GM21381 (cell line): ENCODE measurements at regions not wholly inside any gene's neighbourhood (a gene's known extent, or its start where the extent isn't known, plus 50 kb on each side); places are given as distances from the start of the nearest gene placed in this dataset.
"Not testable (repeated sequence)": the region's sequence is repeated elsewhere in the genome, so short reads cannot be mapped to it uniquely, and the experiment has no call there.

ENCODE experiments used
- ATAC-seq: cut with Tn5 transposase; IDR thresholded peaks from one replicate; pipeline ENCODE4 v1.9.1; 2021; ENCODE audit warnings: mild to moderate bottlenecking, moderate library complexity; ENCODE audit not compliant: unreplicated experiment

DNA sequence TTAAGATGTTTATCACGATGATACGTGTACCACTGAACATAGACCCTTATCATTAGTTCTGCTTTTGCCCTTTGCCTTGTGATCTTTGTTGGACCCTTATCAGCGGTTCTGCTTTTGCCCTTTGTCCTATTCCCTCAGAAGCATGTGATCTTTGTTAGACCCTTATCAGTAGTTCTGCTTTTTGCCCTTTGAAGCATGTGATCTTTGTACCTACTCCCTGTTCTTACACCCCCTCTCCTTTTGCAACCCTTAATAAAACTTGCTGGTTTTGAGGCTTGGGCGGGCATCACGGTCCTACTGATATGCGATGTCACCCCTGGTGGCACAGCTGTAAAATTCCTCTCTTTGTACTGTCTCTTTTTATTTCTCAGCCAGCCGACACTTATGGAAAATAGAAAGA is 117.0 kb downstream of the SDHAF3 start:
- not testable (repeated sequence) for ATAC-seq

DNA sequence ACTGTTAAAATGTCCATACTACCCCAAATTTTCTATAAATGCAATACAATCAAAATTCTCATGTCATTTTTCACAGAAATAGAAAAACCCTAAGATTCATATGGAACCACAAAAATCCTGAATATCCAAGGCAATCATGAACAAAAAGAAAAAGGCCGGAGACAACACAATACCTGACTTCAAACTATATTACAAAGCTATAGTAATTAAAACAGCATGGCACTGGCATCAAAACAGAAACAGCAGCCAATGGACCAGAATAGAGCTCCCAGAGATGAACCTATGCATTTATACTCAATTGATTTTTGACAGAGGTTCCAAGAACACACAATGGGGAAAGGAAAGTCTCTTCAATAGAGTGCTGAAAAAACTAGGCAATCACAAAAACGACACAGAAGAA is 128.8 kb downstream of the SDHAF3 start:
- ATAC-seq: no peak

DNA sequence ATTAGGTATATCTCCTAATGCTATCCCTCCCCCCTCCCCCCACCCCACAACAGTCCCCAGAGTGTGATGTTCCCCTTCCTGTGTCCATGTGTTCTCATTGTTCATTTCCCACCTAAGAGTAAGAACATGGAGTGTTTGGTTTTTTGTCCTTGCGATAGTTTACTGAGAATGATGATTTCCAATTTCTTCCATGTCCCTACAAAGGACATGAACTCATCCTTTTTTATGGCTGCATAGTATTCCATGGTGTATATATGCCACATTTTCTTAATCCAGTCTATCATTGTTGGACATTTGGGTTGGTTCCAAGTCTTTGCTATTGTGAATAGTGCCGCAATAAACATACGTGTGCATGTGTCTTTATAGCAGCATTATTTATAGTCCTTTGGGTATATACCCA is 140.7 kb downstream of the SDHAF3 start:
- ATAC-seq: not testable (repeated sequence)

DNA sequence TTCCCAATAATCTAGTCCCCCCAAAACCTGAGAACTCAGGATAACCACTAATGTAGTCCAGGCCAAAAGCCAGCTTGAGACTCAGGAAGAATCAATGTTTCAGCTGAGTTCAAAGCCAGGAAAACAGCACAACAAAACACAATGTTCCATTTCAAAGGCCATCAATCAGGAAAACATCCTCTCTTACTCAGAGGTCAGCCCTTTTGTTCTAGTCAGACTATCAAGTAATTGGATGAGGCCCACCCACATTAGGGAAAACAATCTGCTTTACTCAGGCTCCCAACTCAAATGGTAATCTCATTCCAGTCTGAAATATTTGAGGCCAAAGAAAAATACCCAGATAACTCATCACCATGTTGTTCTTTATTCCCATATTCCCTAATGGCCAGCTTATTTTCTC is 152.2 kb downstream of the SDHAF3 start:
- ATAC-seq: no peak

DNA sequence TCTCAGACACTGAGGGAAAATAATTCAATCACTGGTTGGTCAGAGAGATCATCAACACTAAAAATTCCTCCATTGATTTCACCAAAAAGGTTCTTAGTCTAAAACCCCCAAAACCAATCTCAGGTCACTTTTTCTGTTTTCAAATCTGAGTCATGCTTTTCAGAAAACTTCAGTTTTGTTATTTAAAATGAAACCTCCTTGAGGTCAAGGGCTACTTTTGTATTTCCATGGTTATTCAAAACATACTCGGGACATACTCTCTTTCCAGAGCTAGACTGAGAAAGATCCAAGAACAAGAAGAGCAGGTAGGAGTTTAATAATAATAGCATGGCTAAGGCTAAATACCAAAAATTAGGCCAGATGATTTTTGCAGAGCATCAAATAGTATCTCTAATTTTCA is 152.8 kb downstream of the SDHAF3 start:
- no peak for ATAC-seq

DNA sequence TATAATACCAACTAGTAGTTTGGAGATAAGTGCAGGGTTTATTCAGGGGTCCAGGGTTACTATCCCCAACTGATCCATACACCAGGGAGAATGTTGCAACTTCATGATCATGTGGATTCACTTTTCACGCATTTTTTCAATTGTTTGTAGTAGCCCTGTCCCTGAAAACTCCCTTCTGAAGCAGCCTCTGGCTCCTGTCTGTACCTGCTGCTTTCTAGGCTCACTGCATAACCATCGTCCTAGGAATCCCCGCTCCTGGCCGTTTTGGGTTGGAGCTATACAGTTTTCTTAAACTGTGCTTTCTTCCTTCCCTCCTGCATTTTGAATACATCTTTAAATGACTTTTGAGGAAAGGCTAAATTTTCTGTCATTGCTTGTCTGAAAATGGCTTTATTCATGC is 154.1 kb downstream of the SDHAF3 start:
- no peak for ATAC-seq

DNA sequence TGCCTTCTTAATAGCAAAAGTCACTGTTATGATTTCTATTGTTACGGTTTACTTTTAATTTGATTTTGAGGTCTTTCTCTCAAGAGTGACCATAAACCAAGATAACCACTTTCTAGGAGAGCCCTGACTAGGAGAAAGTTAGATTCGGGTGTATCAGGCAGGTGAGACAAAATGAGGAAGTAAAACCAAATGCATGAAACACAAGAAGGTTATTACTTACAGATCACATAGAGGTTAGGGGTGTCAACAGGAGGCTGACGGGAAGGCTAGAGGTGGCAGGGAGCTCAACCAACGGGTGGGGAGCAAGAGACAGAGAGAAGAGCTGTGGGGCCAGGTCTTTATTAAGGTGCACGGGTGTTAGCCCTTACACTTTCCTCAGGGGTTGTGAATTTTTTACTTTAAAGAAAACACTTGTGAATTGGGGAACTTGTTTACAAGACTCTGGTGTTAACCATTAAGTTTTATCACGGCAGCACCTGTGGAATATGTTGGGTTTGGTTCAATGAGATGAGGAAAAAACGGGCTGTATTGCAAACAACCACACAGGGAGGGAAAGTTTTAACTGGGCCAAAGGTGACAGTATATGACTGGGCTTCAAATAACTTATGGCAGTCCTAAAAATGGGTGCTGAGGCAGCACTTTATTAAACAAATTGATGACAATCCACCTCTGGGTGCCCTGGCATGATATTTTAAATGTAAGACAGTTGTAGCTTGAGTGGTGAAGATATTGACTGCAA is 154.9 kb downstream of the SDHAF3 start:
- ATAC-seq: peak; percentile 77

DNA sequence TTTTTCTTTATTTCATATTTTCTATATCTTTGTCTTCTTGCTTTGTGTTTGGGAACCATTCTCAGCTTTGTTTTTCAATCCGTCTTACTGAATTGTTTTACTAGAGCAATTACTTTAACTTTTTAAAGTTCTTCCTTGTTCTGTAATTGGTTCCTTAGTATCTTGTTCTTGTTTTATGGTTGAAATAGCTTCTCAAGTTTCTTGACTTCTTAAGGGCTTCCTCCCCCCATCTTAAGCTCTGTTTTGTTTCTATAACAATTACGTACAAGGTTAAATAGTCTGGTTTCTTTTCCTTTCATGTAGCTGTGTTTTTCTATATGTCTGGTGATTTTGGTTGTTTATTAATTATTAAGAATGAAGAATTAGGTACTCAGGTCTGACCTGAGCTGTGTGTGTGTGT is 158.0 kb downstream of the SDHAF3 start:
- ATAC-seq: no peak

DNA sequence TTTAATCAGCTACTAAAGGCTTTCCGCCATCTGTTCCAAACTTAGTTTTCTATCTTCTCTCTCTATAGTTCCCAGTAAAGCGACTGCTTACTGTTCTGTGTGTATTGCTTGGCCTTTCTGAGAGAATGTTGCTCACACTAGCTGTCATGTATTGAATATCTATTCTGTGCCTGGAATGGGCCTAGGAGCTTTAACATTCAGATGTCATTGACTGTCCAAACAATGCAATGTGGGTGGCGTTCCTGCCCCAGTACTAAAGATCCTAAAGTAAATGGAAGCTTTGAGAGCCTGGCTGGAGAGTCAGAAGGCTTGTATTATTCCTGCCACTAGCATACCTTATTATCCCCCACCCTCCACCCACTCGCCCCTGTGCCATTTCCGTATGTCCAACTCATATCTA is 163.5 kb downstream of the SDHAF3 start:
- ATAC-seq: no peak

DNA sequence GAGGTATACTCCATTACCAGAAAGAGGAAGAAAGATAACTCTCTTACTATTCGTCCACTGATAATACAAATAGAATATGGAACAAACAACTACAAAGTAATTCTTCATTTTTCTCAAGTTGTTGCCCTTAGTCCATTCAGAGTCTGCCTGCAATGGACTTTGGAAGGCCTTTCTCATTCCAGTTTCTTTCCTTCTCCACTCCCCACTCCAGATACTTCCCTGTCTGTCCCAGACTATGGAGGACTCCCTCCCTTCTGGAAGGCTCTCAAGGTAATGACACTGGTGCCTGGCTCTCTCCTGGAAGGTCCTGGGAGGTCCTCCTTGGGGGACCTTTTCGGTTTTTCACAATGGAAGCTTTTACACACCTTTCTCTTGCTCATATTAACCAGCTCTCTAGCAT is 167.8 kb downstream of the SDHAF3 start:
- no peak for ATAC-seq

DNA sequence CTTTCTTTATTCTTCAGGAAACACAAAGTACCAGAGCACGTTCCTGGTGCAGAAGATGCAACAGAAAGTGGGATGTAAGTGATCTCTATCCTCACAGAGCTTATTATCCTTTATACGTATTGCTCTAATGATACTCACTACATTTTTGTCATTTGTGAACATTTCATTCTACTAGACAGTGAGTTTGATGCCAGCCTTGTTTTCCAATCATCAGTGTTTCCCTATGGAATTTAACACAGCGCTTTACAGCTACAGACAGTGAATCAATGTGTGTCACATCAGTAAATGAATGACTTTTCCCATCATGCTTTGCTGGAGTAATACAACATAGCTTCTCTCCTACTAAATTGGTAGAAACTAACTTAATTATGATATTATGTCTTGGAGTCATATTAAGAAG is 175.5 kb downstream of the SDHAF3 start:
- ATAC-seq: no peak

DNA sequence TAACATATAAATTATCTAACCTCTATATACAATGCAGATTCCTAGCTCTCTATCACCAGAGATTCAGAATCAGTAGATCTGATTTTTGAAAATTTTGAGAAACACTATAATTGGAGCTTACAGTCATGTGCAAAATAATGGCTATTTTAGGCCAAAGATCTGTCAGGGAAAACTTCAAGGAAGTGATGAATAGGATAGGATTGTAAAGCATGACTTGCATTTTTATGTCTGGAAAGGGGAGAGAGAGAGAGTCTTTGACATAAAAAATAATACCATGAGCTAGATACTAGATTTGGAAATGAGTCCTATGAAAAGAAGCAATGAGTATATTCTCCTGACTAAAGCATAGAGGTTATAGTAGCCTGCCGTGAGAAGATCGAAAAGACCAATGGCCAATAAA is 181.1 kb downstream of the SDHAF3 start:
- no peak for ATAC-seq

DNA sequence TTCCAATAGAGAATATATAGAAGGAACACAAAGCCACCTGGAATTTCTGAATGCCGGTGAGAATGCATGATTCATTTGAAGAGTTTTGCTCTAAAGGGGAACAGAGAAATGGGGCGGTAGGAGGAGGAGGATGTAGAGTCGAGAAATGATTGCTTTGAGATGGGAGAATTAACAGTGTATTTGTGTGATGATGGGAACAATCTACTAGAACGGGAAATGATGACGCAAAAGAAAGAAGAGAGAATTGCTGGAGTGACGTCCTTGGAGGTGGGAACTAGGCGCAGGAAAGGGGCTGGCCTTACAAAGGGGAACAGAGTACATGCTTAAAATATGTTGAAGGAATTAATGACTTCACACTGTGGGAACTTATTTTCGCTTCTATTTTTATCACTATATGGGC is 188.1 kb downstream of the SDHAF3 start:
- ATAC-seq: no peak

DNA sequence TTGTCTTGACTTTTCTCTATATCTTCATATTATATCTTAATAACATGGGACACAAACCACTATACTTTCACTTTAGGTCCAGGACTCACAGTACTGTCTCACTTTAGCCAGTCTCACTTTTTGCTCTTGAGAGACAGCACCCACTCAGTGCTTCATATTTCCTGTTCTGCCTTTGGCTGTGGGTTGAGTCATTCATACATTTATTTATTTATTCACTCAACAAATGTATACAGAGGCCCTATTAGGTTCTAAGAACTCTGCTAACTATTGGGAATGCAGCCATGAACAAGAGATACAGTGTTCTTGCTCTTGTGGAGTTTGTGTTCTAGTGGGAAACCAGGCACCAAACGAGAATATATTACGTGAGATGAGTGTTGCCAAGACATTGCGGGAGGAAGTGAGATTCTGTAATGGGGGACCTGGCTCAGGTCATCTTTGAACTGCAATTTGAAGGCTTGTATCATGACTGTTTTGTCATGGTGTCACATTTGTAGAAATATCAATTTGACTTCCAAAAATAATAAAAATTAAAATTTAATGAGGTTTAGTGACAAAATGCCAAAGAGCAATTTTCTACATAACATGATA is 190.1 kb downstream of the SDHAF3 start:
- ATAC-seq: no peak

DNA sequence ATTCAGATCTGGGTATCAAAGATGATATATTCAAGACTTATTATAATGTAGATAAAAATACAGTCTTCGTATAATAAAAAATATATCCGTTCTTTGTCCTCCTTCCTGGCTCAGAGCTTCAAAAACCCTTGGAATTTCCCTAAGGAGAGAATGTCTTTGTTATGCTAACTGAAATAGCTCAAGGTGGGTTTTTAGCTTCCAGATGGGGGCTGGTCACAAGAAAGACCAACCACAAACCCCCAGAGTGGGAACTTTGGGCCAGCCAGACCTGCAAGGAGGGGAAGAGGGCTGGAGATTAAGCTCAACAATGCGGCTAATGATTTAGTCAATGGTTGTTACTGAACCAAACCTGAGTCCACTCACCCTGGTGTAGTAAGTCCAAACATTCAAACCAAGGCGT is 196.4 kb downstream of the SDHAF3 start:
- no peak for ATAC-seq

DNA sequence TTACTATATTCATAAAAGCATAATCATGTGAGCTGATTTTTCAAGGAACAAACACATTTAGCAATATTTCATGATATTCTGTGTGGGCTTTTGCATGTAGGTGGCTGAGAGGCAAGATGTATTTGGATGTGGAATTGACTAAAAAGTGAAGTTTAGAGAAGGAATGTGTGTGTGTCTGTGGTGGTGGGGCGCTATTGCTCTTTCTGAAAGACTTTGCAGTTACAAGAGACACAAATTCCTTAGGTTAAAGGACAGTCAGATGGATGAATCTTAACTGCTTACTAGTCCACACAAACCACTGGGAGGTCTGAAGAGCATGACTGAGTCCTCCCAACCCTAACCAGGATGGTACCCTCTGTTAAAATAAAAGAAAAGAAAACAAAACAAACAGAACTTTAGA is 200.1 kb downstream of the SDHAF3 start:
- ATAC-seq: no peak

DNA sequence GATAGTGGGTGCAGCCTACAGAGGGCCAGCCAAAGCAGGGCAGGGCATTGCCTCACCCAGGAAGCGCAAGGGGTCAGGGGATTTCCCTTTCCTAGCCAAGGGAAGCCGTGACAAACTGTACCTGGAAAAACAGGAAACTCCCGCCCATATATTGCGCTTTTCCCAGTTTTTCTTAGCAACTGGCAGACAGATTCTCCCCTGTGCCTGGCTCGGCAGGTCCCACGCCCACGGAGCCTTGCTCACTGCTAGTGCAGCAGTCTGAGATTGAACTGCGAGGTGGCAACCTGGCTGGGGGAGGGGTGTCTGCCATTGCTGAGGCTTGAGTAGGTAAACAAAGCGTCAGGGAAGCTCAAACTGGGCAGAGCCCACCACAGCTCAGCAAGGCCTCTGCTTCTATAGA is 212.4 kb downstream of the SDHAF3 start:
- ATAC-seq: not testable (repeated sequence)

DNA sequence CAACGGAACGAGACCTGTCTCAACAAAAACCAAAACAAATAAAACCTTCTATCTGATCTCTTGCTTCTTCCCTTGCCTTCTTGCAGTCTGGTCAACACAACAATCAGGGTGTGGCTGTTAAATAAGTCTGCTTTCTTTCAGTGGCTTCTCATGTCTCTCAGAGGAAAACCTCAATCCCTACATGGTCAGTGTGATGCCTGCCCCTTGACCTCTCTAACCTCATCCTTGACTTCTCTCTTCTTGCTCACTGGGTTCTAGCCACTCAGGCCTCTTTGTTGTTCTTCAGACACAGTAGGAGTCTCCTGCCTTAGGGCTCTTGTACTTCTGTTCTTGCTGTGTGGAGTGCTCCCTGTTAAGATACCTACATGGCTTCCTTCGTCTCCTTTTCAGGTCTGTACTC is 220.4 kb downstream of the SDHAF3 start:
- no peak for ATAC-seq

DNA sequence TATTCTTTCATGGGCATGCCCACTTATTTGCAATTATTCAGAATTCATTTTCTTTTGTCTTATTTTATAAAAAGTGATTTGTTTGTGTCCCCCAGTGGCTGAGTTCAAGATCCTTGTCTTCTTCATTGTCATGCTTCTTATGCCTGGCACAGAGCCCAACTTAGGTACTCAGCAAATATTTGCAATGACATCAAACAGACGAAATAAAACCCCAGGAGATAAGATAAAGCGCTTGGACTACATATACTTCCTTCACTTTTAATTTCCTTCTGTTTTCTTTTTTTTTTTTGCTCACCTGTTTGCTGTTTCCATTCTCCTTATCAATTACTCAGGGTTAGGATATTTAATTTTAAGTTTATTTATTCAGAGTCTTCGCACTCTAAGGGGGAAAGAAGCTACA is 225.0 kb downstream of the SDHAF3 start:
- ATAC-seq: no peak

DNA sequence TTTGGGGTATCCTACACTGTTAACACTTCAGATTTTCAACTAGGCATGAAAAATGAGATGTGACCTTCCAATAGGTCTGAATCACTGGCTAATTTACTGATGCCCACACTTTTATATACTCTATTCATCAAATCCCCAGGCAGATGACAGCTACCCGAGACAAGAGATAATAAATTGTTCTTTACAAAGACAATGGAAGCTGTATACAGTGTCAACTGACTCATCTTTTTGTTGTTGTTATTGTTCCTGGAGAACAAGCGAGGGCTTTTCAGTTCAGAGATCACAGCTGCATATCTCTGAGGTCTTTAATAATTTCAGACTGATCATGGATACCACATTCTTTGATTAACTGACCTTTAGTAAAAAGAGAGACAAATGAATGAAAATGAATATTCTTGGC is 228.9 kb downstream of the SDHAF3 start:
- no peak for ATAC-seq

DNA sequence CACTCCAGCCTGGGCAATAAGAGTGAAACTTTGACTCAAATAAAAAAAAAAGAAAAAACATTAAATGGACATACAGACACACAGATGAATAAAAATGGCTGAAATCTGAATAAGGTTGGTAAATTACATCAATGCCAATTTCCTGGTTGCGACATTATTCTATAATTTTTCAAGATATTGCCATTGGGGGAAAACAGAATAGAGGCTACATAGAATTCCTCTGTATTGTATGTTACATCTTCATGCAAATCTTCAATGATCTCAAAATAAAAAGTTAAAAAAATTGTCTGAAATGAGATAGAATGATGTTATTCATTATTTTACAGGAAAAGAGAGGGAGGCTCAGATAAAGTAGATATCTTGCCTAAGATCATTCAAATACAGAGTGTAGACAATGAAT is 234.0 kb downstream of the SDHAF3 start:
- no peak for ATAC-seq

DNA sequence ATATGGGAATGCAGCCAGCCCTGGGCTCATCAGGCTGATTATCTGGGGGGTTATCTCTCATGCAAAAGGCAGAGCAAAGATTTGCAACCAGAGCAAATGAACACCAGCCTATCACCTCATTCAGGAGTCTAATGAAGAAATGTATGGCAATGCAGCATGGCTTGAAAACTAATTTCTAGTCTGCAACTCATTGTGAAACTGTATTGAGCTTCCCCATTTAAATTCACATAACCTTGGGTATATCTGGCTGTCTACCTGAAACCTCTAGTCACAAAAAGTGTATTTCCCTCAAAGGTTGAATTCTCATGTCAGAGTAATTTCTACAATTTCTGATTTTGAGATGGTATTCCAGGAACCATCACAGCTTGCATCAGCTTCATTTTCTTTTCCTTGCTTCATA is 240.0 kb downstream of the SDHAF3 start:
- ATAC-seq: no peak

DNA sequence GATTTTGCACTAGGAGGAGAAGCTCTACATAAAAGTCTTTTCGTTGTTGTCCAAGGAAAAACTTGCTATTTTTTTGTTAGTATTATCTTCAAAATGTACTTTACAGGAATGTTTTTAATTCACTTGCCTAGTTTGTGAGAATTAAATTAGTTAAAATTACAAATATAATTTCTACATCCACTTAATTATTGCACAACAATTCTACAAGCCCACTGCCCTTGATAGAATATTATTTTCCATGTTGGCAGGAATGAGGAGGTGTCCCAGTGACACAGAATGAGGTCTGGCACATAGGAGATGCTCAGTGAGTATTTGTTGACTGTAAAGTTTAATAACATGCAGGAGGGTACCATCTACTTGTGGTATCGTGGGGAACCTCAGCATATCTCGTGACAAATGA is 255.4 kb downstream of the SDHAF3 start:
- ATAC-seq: no peak
